Posterior cingulate gyrus (tissue), 11 donors: ENCODE measurements at regions not wholly inside any gene's neighbourhood (a gene's known extent, or its start where the extent isn't known, plus 50 kb on each side); places are given as distances from the start of the nearest gene placed in this dataset.

Source experiments
- DNase-seq, 10 donors: peaks; one replicate each; pipeline versions ENCODE4 v3.0.0 to v3.0.0-alpha.2; 2020 to 2021; ENCODE audit warnings: mixed read lengths in 3 of 10
- intact Hi-C: fragments of 100-400 bp; cut with DNase I; formaldehyde crosslinking; loops from one replicate; pipeline ENCODE4 v1.15.1; 2023

DNA sequence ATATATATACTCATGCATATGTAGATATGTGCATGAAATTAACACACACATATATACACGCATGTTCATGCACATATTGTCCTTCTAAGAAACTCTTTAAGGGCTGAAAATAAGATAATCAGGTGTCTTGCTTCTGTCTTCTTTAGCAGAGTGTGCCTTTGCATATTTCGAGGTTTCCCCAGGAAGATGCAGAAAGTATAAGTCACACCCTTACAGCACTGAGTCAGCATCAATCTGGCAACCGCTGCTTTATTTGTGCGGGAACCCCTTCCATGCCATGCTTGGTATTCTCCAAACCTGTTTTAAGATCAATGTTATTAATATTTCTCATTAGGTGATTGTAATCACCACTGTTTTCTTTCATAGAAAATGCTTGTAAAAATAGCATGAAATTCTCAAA, 557.9 kb downstream of the CAAP1 start:
- intact Hi-C loops: no loop called here
- DNase-seq: peak in 1 of 10 donors; percentile 44

GRCh38 chr9:26331223-26331622, 561.4 kb downstream of the CAAP1 start:
- intact Hi-C loops: no loop called here
- DNase-seq: no peak

GRCh38 chr9:26329974-26330373, 562.6 kb downstream of the CAAP1 start:
- intact Hi-C loops: no loop called here
- DNase-seq: no peak

- intact Hi-C loops: loop anchor here (1.0 kb wide), 1 partner anchor 362 kb away; no protein-coding TSS in a partner anchor
- peak in 5 of 10 donors; percentile 27 to 81 (median 42) for DNase-seq
Measured at GRCh38 chr9:26326563-26326962, 566.0 kb downstream of the CAAP1 start.

GRCh38 chr9:26325444-26325829, 567.2 kb downstream of the CAAP1 start:
- DNase-seq: no peak
- intact Hi-C loops: no loop called here

- no peak for DNase-seq
- intact Hi-C loops: no loop called here
Measured at GRCh38 chr9:26324786-26325443, 567.7 kb downstream of the CAAP1 start.

GRCh38 chr9:26321935-26322334, 570.7 kb downstream of the CAAP1 start:
- intact Hi-C loops: no loop called here
- peak in 5 of 10 donors; percentile 9 to 83 (median 71) for DNase-seq

GRCh38 chr9:26319859-26320258, 572.7 kb downstream of the CAAP1 start:
- intact Hi-C loops: no loop called here
- no peak for DNase-seq

- no peak for DNase-seq
Measured at GRCh38 chr9:26313108-26313507, 579.5 kb downstream of the CAAP1 start.

DNA sequence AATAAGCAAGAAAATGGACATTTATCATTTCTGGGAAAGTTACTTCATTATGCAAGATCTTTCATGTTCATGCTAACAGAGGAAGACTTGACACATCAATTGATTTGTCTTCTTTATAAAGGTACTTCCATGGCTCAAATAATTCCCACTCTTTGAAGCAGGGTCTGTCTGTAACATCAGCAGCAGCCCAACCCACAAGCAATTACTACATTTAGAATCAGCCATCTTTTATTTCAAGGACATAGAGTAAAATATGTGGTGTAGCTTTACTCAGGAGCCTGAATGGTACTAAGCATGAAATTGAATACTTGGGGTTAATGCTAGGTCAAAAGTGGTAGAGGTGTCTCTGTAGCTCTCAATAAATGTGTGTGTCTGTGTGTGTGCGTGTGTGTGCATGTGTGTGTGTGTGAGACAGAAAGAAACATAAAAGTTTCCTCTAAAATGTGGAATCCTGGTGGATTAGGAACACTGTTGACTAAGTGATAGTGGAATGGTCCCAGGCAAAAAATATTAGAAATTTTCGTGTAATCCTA, 581.1 kb downstream of the CAAP1 start:
- intact Hi-C loops: no loop called here
- no peak for DNase-seq

More at GRCh38 chr9:26313108-26313507, 579.5 kb downstream of the CAAP1 start:
- intact Hi-C loops: no loop called here

DNA sequence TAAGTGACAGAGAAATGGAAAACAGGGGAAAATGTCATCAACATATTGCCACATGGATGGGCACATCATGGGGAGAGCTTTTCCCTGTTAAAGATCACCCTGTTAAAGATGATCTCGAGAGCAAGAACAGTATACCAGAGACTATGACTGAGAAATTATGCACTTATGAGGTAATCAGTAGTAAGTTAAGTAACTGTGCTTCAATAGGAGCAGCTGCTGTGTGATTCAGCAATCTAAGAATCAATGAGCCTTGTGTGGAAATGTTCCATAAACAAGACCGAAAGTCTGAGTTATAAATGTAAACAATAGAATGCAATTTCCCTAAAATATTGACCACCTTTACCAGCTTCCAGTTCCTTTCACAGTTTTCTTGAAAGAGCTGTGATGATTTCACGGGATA, 582.3 kb downstream of the CAAP1 start:
- intact Hi-C loops: no loop called here
- DNase-seq: no peak

DNA sequence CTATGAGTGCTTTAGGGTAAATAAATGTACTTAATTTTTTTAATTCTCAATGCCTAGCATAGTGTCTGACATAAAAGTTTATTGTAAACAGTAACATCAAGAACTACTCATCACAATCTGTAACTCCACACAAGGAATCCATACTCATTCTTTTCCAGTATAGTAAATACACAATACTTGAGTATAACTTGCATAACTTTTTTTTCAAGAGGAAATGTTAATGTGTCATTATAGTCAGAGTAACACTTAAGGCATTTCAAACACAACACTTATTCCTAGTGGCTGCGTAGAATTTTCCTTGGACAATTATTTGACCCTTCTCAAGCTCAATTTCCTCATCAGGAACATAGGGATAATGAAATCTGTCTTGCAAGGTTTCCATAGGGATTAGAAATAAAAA, 584.3 kb downstream of the CAAP1 start:
- intact Hi-C loops: no loop called here
- DNase-seq: no peak

GRCh38 chr9:26301659-26302058, 590.9 kb downstream of the CAAP1 start:
- intact Hi-C loops: no loop called here
- no peak for DNase-seq

- DNase-seq: no peak
- intact Hi-C loops: no loop called here
Measured at GRCh38 chr9:26301046-26301445, 591.6 kb downstream of the CAAP1 start.

DNA sequence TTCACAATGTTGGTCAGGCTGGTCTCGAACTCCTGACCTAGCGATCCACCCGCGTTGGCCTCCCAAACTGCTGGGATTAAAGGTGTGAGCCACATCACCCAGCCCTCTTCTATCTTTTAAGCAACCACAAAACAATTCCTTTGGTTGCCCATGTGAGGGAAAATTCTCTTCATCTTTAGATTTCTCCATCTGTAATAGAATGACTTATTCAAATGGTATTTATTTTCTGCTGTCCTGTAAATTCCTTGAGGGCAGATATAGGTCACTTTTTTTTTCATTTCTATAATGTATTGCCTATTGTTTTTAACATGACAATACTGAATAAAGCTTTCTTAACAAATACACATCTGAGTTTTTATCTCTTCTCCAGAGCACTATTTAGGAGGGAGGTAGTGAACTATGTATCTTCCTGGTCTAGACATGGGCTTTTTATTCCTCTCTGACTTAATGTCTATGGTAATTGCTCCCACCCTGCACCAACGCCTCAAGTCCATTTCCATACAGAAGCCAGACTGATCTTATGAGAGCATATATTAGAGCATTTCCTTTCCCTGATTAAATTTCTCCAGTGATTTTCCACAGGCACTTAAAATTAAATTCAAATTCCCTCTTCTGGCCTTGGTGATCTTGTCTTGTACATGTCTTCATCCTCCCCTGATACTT, 595.6 kb downstream of the CAAP1 start:
- intact Hi-C loops: no loop called here
- no peak for DNase-seq

- intact Hi-C loops: no loop called here
- no peak for DNase-seq
Measured at GRCh38 chr9:26292943-26293342, 599.7 kb downstream of the CAAP1 start.

DNA sequence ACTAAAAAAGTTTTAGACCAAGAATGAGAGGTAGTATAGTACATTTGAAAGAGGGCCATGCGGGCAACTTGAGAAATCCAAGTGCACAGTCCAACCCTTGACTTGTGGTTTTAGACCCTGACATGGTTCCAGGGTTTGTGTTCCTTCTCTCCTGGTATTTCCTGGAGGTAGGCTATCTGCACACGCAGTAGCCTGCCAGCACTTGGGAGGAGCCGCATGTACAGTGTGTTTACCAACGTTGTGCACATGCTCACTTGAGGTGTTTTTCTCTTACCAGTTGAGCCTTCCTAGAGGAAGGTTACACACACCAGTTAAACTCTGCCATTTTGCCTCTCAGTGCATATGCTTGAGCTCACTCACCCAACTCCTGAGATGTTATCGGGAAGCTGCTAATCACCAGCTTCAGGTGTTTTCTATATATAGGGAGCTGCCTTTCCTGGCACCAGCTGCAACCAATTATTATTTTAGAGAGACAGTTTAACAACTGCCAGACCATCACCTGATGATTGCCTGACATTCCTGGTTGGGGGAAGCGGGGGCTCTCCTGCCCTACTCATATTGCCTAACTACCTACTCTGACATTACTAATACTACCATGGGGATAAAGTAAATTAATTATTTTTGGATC, 593.4 kb upstream of the TUSC1 start:
- DNase-seq: no peak
- intact Hi-C loops: no loop called here

GRCh38 chr9:26266146-26266793, 588.0 kb upstream of the TUSC1 start:
- intact Hi-C loops: no loop called here

DNA sequence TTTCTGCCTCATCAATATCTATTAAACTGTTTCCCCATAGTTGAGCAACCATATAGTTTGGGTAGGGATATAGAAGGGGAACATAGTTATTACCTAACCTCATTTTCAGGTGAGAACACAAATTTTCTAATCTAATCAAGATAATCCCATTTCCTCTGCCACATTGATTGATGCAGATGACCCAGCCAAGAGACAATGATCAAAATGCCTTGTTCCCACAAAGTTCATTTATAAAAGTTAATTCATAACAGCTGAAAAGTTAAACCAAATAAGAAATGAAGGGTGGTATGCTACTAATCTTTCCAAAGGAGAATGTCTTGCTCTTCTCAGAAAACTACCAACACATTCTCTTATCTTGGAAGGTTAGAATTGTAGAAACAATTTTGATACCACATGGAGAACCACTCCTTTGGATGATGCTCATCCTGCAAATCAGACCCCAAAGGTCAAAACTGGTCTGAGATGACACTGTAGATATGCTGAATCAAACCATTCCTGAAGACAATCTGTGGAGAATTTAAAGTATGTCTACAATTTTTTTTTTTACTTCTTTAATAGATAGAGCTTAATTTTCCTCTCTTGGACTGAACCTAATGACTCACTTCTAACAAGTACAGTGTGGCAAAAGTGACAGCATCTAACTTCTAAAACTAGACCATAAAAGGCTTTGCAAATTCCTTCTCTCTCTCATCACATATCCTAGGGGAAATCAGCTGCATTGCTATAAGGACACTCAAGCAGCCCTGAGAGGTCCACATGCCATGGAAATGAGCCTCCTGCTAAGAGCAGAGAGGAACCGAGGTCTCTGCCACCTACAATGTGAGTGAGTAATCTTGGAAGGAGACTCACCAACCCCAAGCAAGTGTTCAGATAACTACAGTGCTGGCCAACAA, 586.7 kb upstream of the TUSC1 start:
- no peak for DNase-seq
- intact Hi-C loops: no loop called here

More at GRCh38 chr9:26266146-26266793, 588.0 kb upstream of the TUSC1 start:
- DNase-seq: no peak

GRCh38 chr9:26263478-26263877, 585.2 kb upstream of the TUSC1 start:
- intact Hi-C loops: no loop called here
- DNase-seq: no peak
